Adipocyte (in vitro differentiated cells): ENCODE measurements at regions not wholly inside any gene's neighbourhood (a gene's known extent, or its start where the extent isn't known, plus 50 kb on each side); places are given as distances from the start of the nearest gene placed in this dataset.
"Not testable (repeated sequence)": the region's sequence is repeated elsewhere in the genome, so short reads cannot be mapped to it uniquely, and the experiment has no call there.

Experiments used
- DNase-seq: peaks from one replicate; pipeline ENCODE4 v3.0.0-alpha.2; 2015; ENCODE audit warnings: low read depth
- H3K27me3 ChIP-seq: replicated peaks from 2 replicates; pipeline ENCODE4 v1.7.0; 2013; ENCODE audit warnings: mild to moderate bottlenecking, low read length, moderate library complexity; ENCODE audit not compliant: control insufficient read depth, insufficient read depth
- H3K36me3 ChIP-seq: 2 replicates; pipeline ENCODE4 v1.7.0; 2013; ENCODE audit warnings: low read length, mild to moderate bottlenecking, moderate library complexity; ENCODE audit not compliant: control insufficient read depth, insufficient read depth, severe bottlenecking
- H3K4me1 ChIP-seq: 2 replicates; pipeline ENCODE4 v1.7.0; 2013; ENCODE audit warnings: mild to moderate bottlenecking, low read length, moderate library complexity; ENCODE audit not compliant: control insufficient read depth, insufficient read depth
- H3K4me3 ChIP-seq: 2 replicates; pipeline ENCODE4 v1.7.0; 2013; ENCODE audit warnings: mild to moderate bottlenecking, low read length, moderate library complexity
- H3K9ac ChIP-seq: 2 replicates; pipeline ENCODE4 v1.7.0; 2013; ENCODE audit warnings: mild to moderate bottlenecking, low read length, moderate library complexity
- H3K9me3 ChIP-seq: 2 replicates; pipeline ENCODE4 v1.7.0; 2013; ENCODE audit warnings: mild to moderate bottlenecking, low read length, moderate library complexity; ENCODE audit not compliant: control insufficient read depth

- Histone ChIP-seq H3K4me1 (no peaks in the 10 kb centered on the region), H3K9ac (no peak overlapping the region), H3K4me3 (no peak overlapping the region), H3K27me3 (peaks cover 11% of the 10 kb centered on the region), H3K9me3 (no peaks in the 10 kb centered on the region), H3K36me3 (no peaks in the 10 kb centered on the region)
- DNase-seq = no peak
These were observed 182.9 kb downstream of the ZIC3 start for GRCh38 chrX:137748827-137749226.

GRCh38 chrX:137749246-137749645 lies 183.3 kb downstream of the ZIC3 start:
- Histone ChIP-seq H3K9me3 (no peaks in the 10 kb centered on the region), H3K4me3 (no peak overlapping the region), H3K9ac (no peak overlapping the region), H3K36me3 (no peaks in the 10 kb centered on the region), H3K27me3 (peaks cover 11% of the 10 kb centered on the region), H3K4me1 (no peaks in the 10 kb centered on the region)
- DNase-seq = no peak

GRCh38 chrX:137771537-137771936 lies 205.6 kb downstream of the ZIC3 start:
- Histone ChIP-seq H3K27me3 (no peaks in the 10 kb centered on the region), H3K36me3 (no peaks in the 10 kb centered on the region), H3K4me1 (no peaks in the 10 kb centered on the region), H3K9ac (no peak overlapping the region), H3K9me3 (peaks cover 6% of the 10 kb centered on the region), H3K4me3 (no peak overlapping the region)
- no peak for DNase-seq

- Histone ChIP-seq H3K27me3 (no peaks in the 10 kb centered on the region), H3K36me3 (no peaks in the 10 kb centered on the region), H3K4me1 (no peaks in the 10 kb centered on the region), H3K4me3 (no peak overlapping the region), H3K9ac (no peak overlapping the region), H3K9me3 (no peaks in the 10 kb centered on the region)
- DNase-seq = no peak
These were observed 226.3 kb downstream of the ZIC3 start for GRCh38 chrX:137792214-137792613.

GRCh38 chrX:137797926-137798325 lies 232.0 kb downstream of the ZIC3 start:
- not testable (repeated sequence) for H3K4me3 ChIP-seq, H3K36me3 ChIP-seq, H3K9me3 ChIP-seq, H3K27me3 ChIP-seq, H3K4me1 ChIP-seq, DNase-seq, H3K9ac ChIP-seq

- H3K27me3 ChIP-seq = no peaks in the 10 kb centered on the region
- peaks cover 13% of the 10 kb centered on the region for H3K9me3 ChIP-seq
- no peaks in the 10 kb centered on the region for H3K36me3 ChIP-seq
- no peaks in the 10 kb centered on the region for H3K4me1 ChIP-seq
- no peak for DNase-seq
- H3K4me3 ChIP-seq = no peak overlapping the region
- H3K9ac ChIP-seq = no peak overlapping the region
These were observed 257.3 kb downstream of the ZIC3 start for GRCh38 chrX:137823257-137823656.

GRCh38 chrX:137847376-137847775 lies 281.4 kb downstream of the ZIC3 start:
- peaks cover 3% of the 10 kb centered on the region for H3K9me3 ChIP-seq
- H3K4me3 ChIP-seq = no peak overlapping the region
- H3K4me1 ChIP-seq = no peaks in the 10 kb centered on the region
- no peak for DNase-seq
- H3K27me3 ChIP-seq = no peaks in the 10 kb centered on the region
- no peaks in the 10 kb centered on the region for H3K36me3 ChIP-seq
- H3K9ac ChIP-seq = no peak overlapping the region

- no peaks in the 10 kb centered on the region for H3K9me3 ChIP-seq
- no peaks in the 10 kb centered on the region for H3K4me1 ChIP-seq
- H3K36me3 ChIP-seq = no peaks in the 10 kb centered on the region
- DNase-seq = no peak
- no peak overlapping the region for H3K9ac ChIP-seq
- no peak overlapping the region for H3K4me3 ChIP-seq
- peaks cover 5% of the 10 kb centered on the region for H3K27me3 ChIP-seq
These were observed 282.5 kb downstream of the ZIC3 start for GRCh38 chrX:137848266-137848905.

- DNase-seq = no peak
- no peaks in the 10 kb centered on the region for H3K36me3 ChIP-seq
- no peak overlapping the region for H3K9ac ChIP-seq
- no peaks in the 10 kb centered on the region for H3K9me3 ChIP-seq
- peaks cover 8% of the 10 kb centered on the region for H3K27me3 ChIP-seq
- no peaks in the 10 kb centered on the region for H3K4me1 ChIP-seq
- no peak overlapping the region for H3K4me3 ChIP-seq
These were observed 286.6 kb downstream of the ZIC3 start for GRCh38 chrX:137852502-137852901.

GRCh38 chrX:137855490-137855889 lies 289.6 kb downstream of the ZIC3 start:
- DNase-seq = no peak
- peaks cover 8% of the 10 kb centered on the region for H3K27me3 ChIP-seq

GRCh38 chrX:137858106-137858505 lies 292.2 kb downstream of the ZIC3 start:
- Histone ChIP-seq H3K4me3 (no peak overlapping the region), H3K27me3 (peaks cover 6% of the 10 kb centered on the region), H3K9ac (no peak overlapping the region), H3K9me3 (no peaks in the 10 kb centered on the region), H3K36me3 (no peaks in the 10 kb centered on the region), H3K4me1 (no peaks in the 10 kb centered on the region)
- no peak for DNase-seq

More at GRCh38 chrX:137855490-137855889, 289.6 kb downstream of the ZIC3 start:
- no peaks in the 10 kb centered on the region for H3K9me3 ChIP-seq
- no peaks in the 10 kb centered on the region for H3K4me1 ChIP-seq
- H3K4me3 ChIP-seq = no peak overlapping the region
- no peak overlapping the region for H3K9ac ChIP-seq
- no peaks in the 10 kb centered on the region for H3K36me3 ChIP-seq

GRCh38 chrX:137878401-137878800 lies 312.5 kb downstream of the ZIC3 start:
- Histone ChIP-seq H3K4me3 (no peak overlapping the region), H3K9me3 (no peaks in the 10 kb centered on the region), H3K27me3 (no peaks in the 10 kb centered on the region), H3K4me1 (no peaks in the 10 kb centered on the region), H3K36me3 (no peaks in the 10 kb centered on the region), H3K9ac (no peak overlapping the region)
- DNase-seq = no peak
